Smooth muscle cell (in vitro differentiated cells): ENCODE measurements at regions not wholly inside any gene's neighbourhood (a gene's known extent, or its start where the extent isn't known, plus 50 kb on each side); places are given as distances from the start of the nearest gene placed in this dataset.
A peak's percentile ranks its signal among the peaks of the same experiment; 100 is the strongest.

Experiments
- DNase-seq: peaks from one replicate; lab custom pipeline; 2025; ENCODE audit not compliant: unreplicated experiment; lab: John Stamatoyannopoulos, UW
- H2AFZ ChIP-seq: fragments of 200-600 bp; sonication (generic); 2 replicates; pipeline ENCODE4 v1.6.0; 2016; ENCODE audit warnings: antibody characterized with exemption, low read depth, mild to moderate bottlenecking
- H3F3A ChIP-seq: fragments of 200-600 bp; sonication (generic); 2 replicates; pipeline ENCODE4 v1.6.0; 2017; ENCODE audit warnings: antibody characterized with exemption, low read depth
- H3K27ac ChIP-seq: fragments of 200-600 bp; sonication (generic); 2 replicates; pipeline ENCODE4 v1.5.1; 2016; ENCODE audit warnings: low read depth, mild to moderate bottlenecking
- H3K27me3 ChIP-seq: fragments of 200-600 bp; sonication (generic); 2 replicates; pipeline ENCODE4 v1.6.1; 2016; ENCODE audit warnings: low read depth, mild to moderate bottlenecking
- H3K36me3 ChIP-seq: fragments of 200-600 bp; sonication (generic); 2 replicates; pipeline ENCODE4 v1.5.1; 2016; ENCODE audit warnings: low read depth
- H3K4me1 ChIP-seq: fragments of 200-600 bp; sonication (generic); 2 replicates; pipeline ENCODE4 v1.5.1; 2016; ENCODE audit warnings: low read depth
- H3K4me2 ChIP-seq: fragments of 200-600 bp; sonication (generic); 2 replicates; pipeline ENCODE4 v1.6.0; 2016; ENCODE audit warnings: mild to moderate bottlenecking
- H3K4me3 ChIP-seq: fragments of 200-600 bp; sonication (generic); 2 replicates; pipeline ENCODE4 v1.5.1; 2016; ENCODE audit warnings: mild to moderate bottlenecking
- H3K79me2 ChIP-seq: fragments of 200-600 bp; sonication (generic); 2 replicates; pipeline ENCODE4 v1.6.0; 2016; ENCODE audit warnings: low read depth, mild to moderate bottlenecking
- H3K9ac ChIP-seq: fragments of 200-600 bp; sonication (generic); 2 replicates; pipeline ENCODE4 v1.6.0; 2016; ENCODE audit warnings: low read depth
- H3K9me3 ChIP-seq: fragments of 200-600 bp; sonication (generic); replicated peaks from 2 replicates; pipeline ENCODE4 v1.5.1; 2016; ENCODE audit warnings: low read depth
- H4K20me1 ChIP-seq: fragments of 200-600 bp; sonication (generic); 2 replicates; pipeline ENCODE4 v1.6.0; 2016; ENCODE audit warnings: low read depth
- WGBS: methylation state at CpG from one replicate; pipeline ENCODE4 v1.1.7; 2016; ENCODE audit warnings: low lambda C conversion rate; 5-methylcytosine and 5-hydroxymethylcytosine counted together
- TF ChIP-seq, protein P1 (sequence below): fragments of 200-600 bp; sonication (generic); IDR thresholded peaks from 2 replicates; pipeline ENCODE4 v1.5.1; 2017; ENCODE audit warnings: borderline replicate concordance, mild to moderate bottlenecking, antibody characterized with exemption; ENCODE audit not compliant: insufficient read depth, poor library complexity, severe bottlenecking

DNA sequence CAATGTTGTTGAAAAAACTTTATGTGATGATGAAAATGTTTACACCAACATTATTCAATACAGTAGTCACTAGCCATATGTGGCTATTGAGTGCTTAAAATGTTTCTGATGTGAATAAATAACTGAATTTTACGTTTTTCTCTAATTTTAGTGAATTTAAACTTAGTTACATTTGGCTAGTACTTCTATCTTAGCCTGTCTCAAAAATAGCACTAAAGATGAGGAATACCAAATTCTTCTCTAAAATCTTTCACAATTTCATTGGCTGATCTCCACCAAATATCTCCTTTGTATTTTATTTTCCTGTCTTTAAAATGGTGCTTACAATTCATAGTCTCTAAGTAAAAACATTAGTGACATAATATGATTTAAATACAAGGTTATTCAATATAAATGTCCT lies 83.7 kb upstream of the RND3 start:
- TF ChIP-seq, protein P1, sequence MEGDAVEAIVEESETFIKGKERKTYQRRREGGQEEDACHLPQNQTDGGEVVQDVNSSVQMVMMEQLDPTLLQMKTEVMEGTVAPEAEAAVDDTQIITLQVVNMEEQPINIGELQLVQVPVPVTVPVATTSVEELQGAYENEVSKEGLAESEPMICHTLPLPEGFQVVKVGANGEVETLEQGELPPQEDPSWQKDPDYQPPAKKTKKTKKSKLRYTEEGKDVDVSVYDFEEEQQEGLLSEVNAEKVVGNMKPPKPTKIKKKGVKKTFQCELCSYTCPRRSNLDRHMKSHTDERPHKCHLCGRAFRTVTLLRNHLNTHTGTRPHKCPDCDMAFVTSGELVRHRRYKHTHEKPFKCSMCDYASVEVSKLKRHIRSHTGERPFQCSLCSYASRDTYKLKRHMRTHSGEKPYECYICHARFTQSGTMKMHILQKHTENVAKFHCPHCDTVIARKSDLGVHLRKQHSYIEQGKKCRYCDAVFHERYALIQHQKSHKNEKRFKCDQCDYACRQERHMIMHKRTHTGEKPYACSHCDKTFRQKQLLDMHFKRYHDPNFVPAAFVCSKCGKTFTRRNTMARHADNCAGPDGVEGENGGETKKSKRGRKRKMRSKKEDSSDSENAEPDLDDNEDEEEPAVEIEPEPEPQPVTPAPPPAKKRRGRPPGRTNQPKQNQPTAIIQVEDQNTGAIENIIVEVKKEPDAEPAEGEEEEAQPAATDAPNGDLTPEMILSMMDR = no peak

DNA sequence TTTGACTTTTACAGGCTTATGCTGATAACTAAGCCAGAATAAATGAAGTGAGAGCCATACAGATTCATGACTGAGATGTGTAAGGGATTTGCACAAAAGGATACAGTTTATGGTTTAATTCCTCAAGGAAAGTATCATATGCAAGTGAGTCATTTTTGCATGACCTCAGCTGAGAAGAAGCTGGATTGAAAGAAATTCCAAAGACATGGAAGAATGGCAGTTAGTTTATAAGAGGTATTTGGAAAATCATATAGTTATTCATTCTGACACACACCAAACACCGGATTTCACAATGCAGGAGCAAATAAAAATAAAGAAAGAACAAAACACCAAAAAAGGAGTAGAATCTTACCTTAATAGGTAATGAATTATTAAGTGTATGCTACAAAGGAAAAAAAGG lies 83.2 kb upstream of the RND3 start:
- no peak for DNase-seq
- peaks cover 4% of the 10 kb centered on the region for H3K4me1 ChIP-seq
- H3K27me3 ChIP-seq = no peaks in the 10 kb centered on the region
- no peaks in the 10 kb centered on the region for H3K36me3 ChIP-seq
- peak overlapping the region; percentile 16 for H3K9ac ChIP-seq
- H4K20me1 ChIP-seq = no peaks in the 10 kb centered on the region
- WGBS = 47% methylated on average over 1 of the region's 1 CpG
- H3K4me2 ChIP-seq = peak overlapping the region; percentile 50
- H2AFZ ChIP-seq = no peak overlapping the region
- no peaks in the 10 kb centered on the region for H3K79me2 ChIP-seq
- H3F3A ChIP-seq = peaks cover 11% of the 10 kb centered on the region
- peak overlapping the region; percentile 66 for H3K27ac ChIP-seq
- no peak overlapping the region for H3K4me3 ChIP-seq
- H3K9me3 ChIP-seq = no peaks in the 10 kb centered on the region
- TF ChIP-seq, protein P1 = no peak

More for the DNA sequence above, 83.7 kb upstream of the RND3 start:
- Histone ChIP-seq H3K9me3 (no peaks in the 10 kb centered on the region), H3K4me1 (peaks cover 4% of the 10 kb centered on the region), H3K36me3 (no peaks in the 10 kb centered on the region), H3K9ac (peak overlapping the region; percentile 16), H3K27me3 (no peaks in the 10 kb centered on the region), H3K27ac (peak overlapping the region; percentile 66), H4K20me1 (no peaks in the 10 kb centered on the region), H3F3A (peaks cover 11% of the 10 kb centered on the region), H3K79me2 (no peaks in the 10 kb centered on the region), H3K4me3 (no peak overlapping the region), H2AFZ (no peak overlapping the region), H3K4me2 (peak overlapping the region; percentile 36)
- 77% methylated on average over 1 of the region's 1 CpG for WGBS
- no peak for DNase-seq

- 98% methylated on average over 4 of the region's 4 CpGs for WGBS
- Histone ChIP-seq H3K4me2 (no peak overlapping the region), H3K4me1 (peaks cover 4% of the 10 kb centered on the region), H3K9me3 (no peaks in the 10 kb centered on the region), H3K4me3 (no peak overlapping the region), H2AFZ (no peak overlapping the region), H4K20me1 (no peaks in the 10 kb centered on the region), H3K9ac (no peak overlapping the region), H3K36me3 (no peaks in the 10 kb centered on the region), H3K27ac (no peak overlapping the region), H3K79me2 (no peaks in the 10 kb centered on the region), H3F3A (peaks cover 11% of the 10 kb centered on the region), H3K27me3 (no peaks in the 10 kb centered on the region)
- DNase-seq = no peak
- TF ChIP-seq, protein P1 = no peak
These were observed 82.3 kb upstream of the RND3 start for GRCh38 chr2:150569761-150570160.

DNA sequence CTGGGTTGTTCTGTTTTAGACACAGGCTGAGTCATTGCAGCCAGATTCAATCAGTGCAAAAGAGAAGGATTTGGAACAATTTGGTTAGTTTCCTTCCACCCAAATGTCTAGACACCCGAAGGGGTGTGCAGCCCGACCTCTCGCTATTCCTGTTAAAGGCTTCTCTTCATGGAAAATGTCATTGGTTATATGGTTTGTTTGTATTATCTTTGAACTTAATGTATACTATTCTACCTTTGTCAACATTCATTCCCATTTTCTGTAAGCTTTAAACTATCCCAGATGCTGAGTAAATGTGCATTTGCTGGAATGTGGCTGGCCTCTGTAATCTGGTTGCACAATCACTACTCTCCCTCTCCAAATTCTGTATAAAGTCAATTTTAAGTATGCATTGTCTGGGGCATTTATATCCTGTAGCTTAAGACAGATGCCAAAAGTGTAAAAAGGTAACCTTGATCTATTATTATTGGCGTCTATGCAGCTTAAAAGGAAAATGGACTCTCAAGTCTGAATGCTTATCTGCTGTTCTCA lies 80.4 kb upstream of the RND3 start:
- H3F3A ChIP-seq = peaks cover 11% of the 10 kb centered on the region
- WGBS = 52% methylated on average over 4 of the region's 4 CpGs
- no peaks in the 10 kb centered on the region for H3K36me3 ChIP-seq
- peak overlapping the region; percentile 71 for H2AFZ ChIP-seq
- no peak overlapping the region for H3K9ac ChIP-seq
- peak overlapping the region; percentile 47 for H3K27ac ChIP-seq
- no peaks in the 10 kb centered on the region for H3K9me3 ChIP-seq
- DNase-seq = no peak
- H3K79me2 ChIP-seq = no peaks in the 10 kb centered on the region
- peaks cover 4% of the 10 kb centered on the region for H3K4me1 ChIP-seq
- TF ChIP-seq, protein P1 = no peak
- no peak overlapping the region for H3K4me3 ChIP-seq
- H4K20me1 ChIP-seq = no peaks in the 10 kb centered on the region
- H3K4me2 ChIP-seq = no peak overlapping the region
- no peaks in the 10 kb centered on the region for H3K27me3 ChIP-seq
